ENCODE measurements at regions not wholly inside any gene's neighbourhood (a gene's known extent, or its start where the extent isn't known, plus 50 kb on each side); places are given as distances from the start of the nearest gene placed in this dataset.

- H3K4me1 ChIP-seq (ENCODE audit: control insufficient read depth, insufficient read depth, low read length): no peaks in the 10 kb centered on the region
- TF ChIP-seq ZNF274 (IDR thresholded peaks at IDR 0.05; ENCODE audit: low read length): no peak
- peak; percentile 58; the same call in 1 of the 2 replicates for TF ChIP-seq ZNF274 (tag by site-specific recombination; IDR thresholded peaks at IDR 0.05; ENCODE audit: borderline replicate concordance)
- TF ChIP-seq ZNF416 (tag by site-specific recombination; IDR thresholded peaks at IDR 0.05): no peak
- CTCF ChIA-PET: no interaction called here
- H3K9me3 ChIP-seq (ENCODE audit: control insufficient read depth, insufficient read depth, low read depth, low read length): no peaks in the 10 kb centered on the region; the same call in 1 of the 2 replicates
- H3K27ac ChIP-seq (ENCODE audit: extremely low read depth, low read depth, low read length): no peak overlapping the region
- no peak overlapping the region for H3K4me3 ChIP-seq (ENCODE audit: low read depth, low read length)
- no peaks in the 10 kb centered on the region for H3K36me3 ChIP-seq (ENCODE audit: control insufficient read depth in 2 of 2, insufficient read depth in 1 of 2, low read length in 2 of 2)
- POLR2A ChIA-PET: no interaction called here
These were observed 297.6 kb downstream of the GPAM start for GRCh38 chr10:111885919-111886318.

DNA sequence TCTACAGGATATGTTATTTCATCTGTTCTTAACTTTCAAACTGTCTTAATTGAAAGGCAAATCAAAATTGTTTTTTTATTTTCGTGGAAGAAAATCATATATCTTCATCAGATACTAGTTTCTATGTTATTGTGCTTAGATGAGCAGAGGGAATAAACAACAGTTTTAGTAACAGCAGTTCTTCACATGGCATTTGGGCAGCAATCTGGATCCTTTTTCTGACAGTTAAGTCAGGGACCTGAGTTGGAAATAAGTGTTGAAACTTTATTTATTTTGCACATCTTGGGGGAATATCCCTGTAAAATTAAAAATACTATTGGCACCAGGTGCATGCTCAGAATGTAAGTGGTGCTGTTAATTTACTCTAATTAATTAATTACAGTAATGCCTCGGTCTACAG, 296.3 kb downstream of the GPAM start:
- Histone ChIP-seq H3K9me3 (ENCODE audit: control insufficient read depth, insufficient read depth, low read depth, low read length) (no peaks in the 10 kb centered on the region; the same call in 1 of the 2 replicates), H3K27ac (ENCODE audit: extremely low read depth, low read depth, low read length) (no peak overlapping the region), H3K36me3 (ENCODE audit: control insufficient read depth in 2 of 2, insufficient read depth in 1 of 2, low read length in 2 of 2) (no peaks in the 10 kb centered on the region), H3K4me3 (ENCODE audit: low read depth, low read length) (no peak overlapping the region), H3K4me1 (ENCODE audit: control insufficient read depth, insufficient read depth, low read length) (no peaks in the 10 kb centered on the region)
- POLR2A ChIA-PET: no interaction called here
- CTCF ChIA-PET: no interaction called here
- TF ChIP-seq, protein P1, sequence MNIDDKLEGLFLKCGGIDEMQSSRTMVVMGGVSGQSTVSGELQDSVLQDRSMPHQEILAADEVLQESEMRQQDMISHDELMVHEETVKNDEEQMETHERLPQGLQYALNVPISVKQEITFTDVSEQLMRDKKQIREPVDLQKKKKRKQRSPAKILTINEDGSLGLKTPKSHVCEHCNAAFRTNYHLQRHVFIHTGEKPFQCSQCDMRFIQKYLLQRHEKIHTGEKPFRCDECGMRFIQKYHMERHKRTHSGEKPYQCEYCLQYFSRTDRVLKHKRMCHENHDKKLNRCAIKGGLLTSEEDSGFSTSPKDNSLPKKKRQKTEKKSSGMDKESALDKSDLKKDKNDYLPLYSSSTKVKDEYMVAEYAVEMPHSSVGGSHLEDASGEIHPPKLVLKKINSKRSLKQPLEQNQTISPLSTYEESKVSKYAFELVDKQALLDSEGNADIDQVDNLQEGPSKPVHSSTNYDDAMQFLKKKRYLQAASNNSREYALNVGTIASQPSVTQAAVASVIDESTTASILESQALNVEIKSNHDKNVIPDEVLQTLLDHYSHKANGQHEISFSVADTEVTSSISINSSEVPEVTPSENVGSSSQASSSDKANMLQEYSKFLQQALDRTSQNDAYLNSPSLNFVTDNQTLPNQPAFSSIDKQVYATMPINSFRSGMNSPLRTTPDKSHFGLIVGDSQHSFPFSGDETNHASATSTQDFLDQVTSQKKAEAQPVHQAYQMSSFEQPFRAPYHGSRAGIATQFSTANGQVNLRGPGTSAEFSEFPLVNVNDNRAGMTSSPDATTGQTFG (tag by site-specific recombination; IDR thresholded peaks at IDR 0.05; ENCODE audit: borderline replicate concordance): no peak
- no peak for TF ChIP-seq ZNF501 (tag by site-specific recombination; IDR thresholded peaks at IDR 0.05)
- TF ChIP-seq SALL2 (tag by site-specific recombination; IDR thresholded peaks at IDR 0.05; ENCODE audit: borderline replicate concordance): no peak
- no peak for TF ChIP-seq IKZF3 (tag by site-specific recombination; IDR thresholded peaks at IDR 0.05)
- TF ChIP-seq ZNF138 (tag by site-specific recombination; IDR thresholded peaks at IDR 0.05; ENCODE audit: borderline replicate concordance): no peak
- TF ChIP-seq ZNF654 (tag by site-specific recombination; IDR thresholded peaks at IDR 0.05; ENCODE audit: low read depth): no peak
- TF ChIP-seq ZNF174 (tag by site-specific recombination; IDR thresholded peaks at IDR 0.05): no peak
- no peak for TF ChIP-seq ZNF571 (tag by site-specific recombination; IDR thresholded peaks at IDR 0.05)
- TF ChIP-seq ZBTB44 (tag by site-specific recombination; IDR thresholded peaks at IDR 0.05): no peak
- TF ChIP-seq MZF1 (tag by site-specific recombination; IDR thresholded peaks at IDR 0.05; ENCODE audit: borderline replicate concordance): no peak
- no peak for TF ChIP-seq ZNF26 (tag by site-specific recombination; IDR thresholded peaks at IDR 0.05)
- TF ChIP-seq FEZF1 (tag by site-specific recombination; IDR thresholded peaks at IDR 0.05): no peak
- TF ChIP-seq, protein P2, sequence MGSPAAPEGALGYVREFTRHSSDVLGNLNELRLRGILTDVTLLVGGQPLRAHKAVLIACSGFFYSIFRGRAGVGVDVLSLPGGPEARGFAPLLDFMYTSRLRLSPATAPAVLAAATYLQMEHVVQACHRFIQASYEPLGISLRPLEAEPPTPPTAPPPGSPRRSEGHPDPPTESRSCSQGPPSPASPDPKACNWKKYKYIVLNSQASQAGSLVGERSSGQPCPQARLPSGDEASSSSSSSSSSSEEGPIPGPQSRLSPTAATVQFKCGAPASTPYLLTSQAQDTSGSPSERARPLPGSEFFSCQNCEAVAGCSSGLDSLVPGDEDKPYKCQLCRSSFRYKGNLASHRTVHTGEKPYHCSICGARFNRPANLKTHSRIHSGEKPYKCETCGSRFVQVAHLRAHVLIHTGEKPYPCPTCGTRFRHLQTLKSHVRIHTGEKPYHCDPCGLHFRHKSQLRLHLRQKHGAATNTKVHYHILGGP (tag by site-specific recombination; IDR thresholded peaks at IDR 0.05): no peak
- no peak for TF ChIP-seq ZNF10 (tag by site-specific recombination; IDR thresholded peaks at IDR 0.05)
- TF ChIP-seq ZNF707 (tag by site-specific recombination; IDR thresholded peaks at IDR 0.05): no peak
- TF ChIP-seq, protein P3, sequence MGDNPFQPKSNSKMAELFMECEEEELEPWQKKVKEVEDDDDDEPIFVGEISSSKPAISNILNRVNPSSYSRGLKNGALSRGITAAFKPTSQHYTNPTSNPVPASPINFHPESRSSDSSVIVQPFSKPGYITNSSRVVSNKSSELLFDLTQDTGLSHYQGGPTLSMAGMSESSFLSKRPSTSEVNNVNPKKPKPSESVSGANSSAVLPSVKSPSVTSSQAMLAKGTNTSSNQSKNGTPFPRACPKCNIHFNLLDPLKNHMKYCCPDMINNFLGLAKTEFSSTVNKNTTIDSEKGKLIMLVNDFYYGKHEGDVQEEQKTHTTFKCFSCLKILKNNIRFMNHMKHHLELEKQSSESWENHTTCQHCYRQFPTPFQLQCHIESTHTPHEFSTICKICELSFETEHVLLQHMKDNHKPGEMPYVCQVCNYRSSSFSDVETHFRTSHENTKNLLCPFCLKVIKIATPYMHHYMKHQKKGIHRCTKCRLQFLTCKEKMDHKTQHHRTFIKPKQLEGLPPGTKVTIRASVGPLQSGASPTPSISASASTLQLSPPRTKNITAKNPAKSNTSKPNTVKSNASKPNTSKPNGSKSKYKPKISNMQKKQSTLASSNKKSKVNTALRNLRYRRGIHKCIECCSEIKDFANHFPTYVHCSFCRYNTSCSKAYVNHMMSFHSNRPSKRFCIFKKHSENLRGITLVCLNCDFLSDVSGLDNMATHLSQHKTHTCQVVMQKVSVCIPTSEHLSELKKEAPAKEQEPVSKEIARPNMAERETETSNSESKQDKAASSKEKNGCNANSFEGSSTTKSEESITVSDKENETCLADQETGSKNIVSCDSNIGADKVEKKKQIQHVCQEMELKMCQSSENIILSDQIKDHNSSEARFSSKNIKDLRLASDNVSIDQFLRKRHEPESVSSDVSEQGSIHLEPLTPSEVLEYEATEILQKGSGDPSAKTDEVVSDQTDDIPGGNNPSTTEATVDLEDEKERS (tag by site-specific recombination; IDR thresholded peaks at IDR 0.05): no peak

Measured in HEK293 (cell line).